Karpas-422 (cell line): ENCODE measurements at regions not wholly inside any gene's neighbourhood (a gene's known extent, or its start where the extent isn't known, plus 50 kb on each side); places are given as distances from the start of the nearest gene placed in this dataset.

Source experiments
- DNase-seq: peaks from one replicate; pipeline ENCODE4 v3.0.0-alpha.2; 2015
- H2AFZ ChIP-seq: fragments of 200-600 bp; sonication (generic); 2 replicates; pipeline ENCODE4 v1.6.1; 2014; ENCODE audit warnings: antibody characterized with exemption, low read length, mixed read lengths
- H3K27ac ChIP-seq: fragments of 200-600 bp; sonication (generic); 2 replicates; pipeline ENCODE4 v1.5.1; 2014; ENCODE audit warnings: mild to moderate bottlenecking, low read length, moderate library complexity
- H3K27me3 ChIP-seq: fragments of 200-600 bp; sonication (generic); 2 replicates; pipeline ENCODE4 v1.6.1; 2014; ENCODE audit warnings: low read length, mixed read lengths
- H3K36me3 ChIP-seq: fragments of 200-600 bp; sonication (generic); 2 replicates; pipeline ENCODE4 v1.6.1; 2014; ENCODE audit warnings: low read length, mixed read lengths; ENCODE audit not compliant: insufficient read depth
- H3K4me1 ChIP-seq: fragments of 200-600 bp; sonication (generic); 2 replicates; pipeline ENCODE4 v1.6.1; 2014; ENCODE audit warnings: mild to moderate bottlenecking, low read length, mixed read lengths
- H3K4me2 ChIP-seq: fragments of 200-600 bp; sonication (generic); 2 replicates; pipeline ENCODE4 v1.6.1; 2014; ENCODE audit warnings: low read length, low read depth, mild to moderate bottlenecking; ENCODE audit not compliant: poor library complexity, severe bottlenecking
- H3K4me3 ChIP-seq: fragments of 200-600 bp; sonication (generic); 2 replicates; pipeline ENCODE4 v1.5.1; 2014; ENCODE audit warnings: mild to moderate bottlenecking, antibody characterized with exemption, low read length, mixed read lengths
- H3K79me2 ChIP-seq: fragments of 200-600 bp; sonication (generic); 2 replicates; pipeline ENCODE4 v1.6.1; 2014; ENCODE audit warnings: mild to moderate bottlenecking, low read length, mixed read lengths
- H3K9ac ChIP-seq: fragments of 200-600 bp; sonication (generic); 2 replicates; pipeline ENCODE4 v1.6.0; 2014; ENCODE audit warnings: low read length
- H3K9me2 ChIP-seq: fragments of 200-600 bp; sonication (generic), shearing (Covaris generic); replicated peaks from 2 replicates; pipeline ENCODE4 v1.6.0; 2014; ENCODE audit warnings: mild to moderate bottlenecking, low read length, moderate library complexity; ENCODE audit not compliant: insufficient read depth
- H3K9me3 ChIP-seq: fragments of 300-700, 200-600 bp; sonication (generic); 2 replicates; pipeline ENCODE4 v1.6.1; 2014; ENCODE audit warnings: low read length, mixed read lengths
- H4K20me1 ChIP-seq: fragments of 200-600 bp; sonication (generic); 2 replicates; pipeline ENCODE4 v1.6.1; 2014; ENCODE audit warnings: mild to moderate bottlenecking, antibody characterized with exemption, low read length, low read depth; ENCODE audit not compliant: insufficient read depth

- DNase-seq, result no peak
- H3K9me2 ChIP-seq, result no peaks in the 10 kb centered on the region
- H3K4me1 ChIP-seq, result peaks cover 67% of the 10 kb centered on the region
Observed at GRCh38 chr19:30319876-30320275, 52.3 kb upstream of the ZNF536 start.

GRCh38 chr19:30320466-30320865 is 51.7 kb upstream of the ZNF536 start:
- H4K20me1 ChIP-seq, result no peaks in the 10 kb centered on the region
- H3K9me2 ChIP-seq, result no peaks in the 10 kb centered on the region
- H3K27me3 ChIP-seq, result no peaks in the 10 kb centered on the region
- H3K79me2 ChIP-seq, result no peaks in the 10 kb centered on the region
- H3K4me2 ChIP-seq, result peak overlapping the region; percentile 73
- peaks cover 6% of the 10 kb centered on the region; the same call in 1 of the 2 replicates for H3K36me3 ChIP-seq
- H3K27ac ChIP-seq, result peak overlapping the region; percentile 99
- H2AFZ ChIP-seq, result peak overlapping the region; percentile 60; the same call in 1 of the 2 replicates
- peak overlapping the region; percentile 17 for H3K4me3 ChIP-seq
- DNase-seq, result no peak
- peaks cover 67% of the 10 kb centered on the region for H3K4me1 ChIP-seq
- peak overlapping the region; percentile 71 for H3K9ac ChIP-seq
- no peaks in the 10 kb centered on the region for H3K9me3 ChIP-seq

More at GRCh38 chr19:30319876-30320275, 52.3 kb upstream of the ZNF536 start:
- Histone ChIP-seq H3K4me3 (peak overlapping the region; percentile 17; the same call in 1 of the 2 replicates), H3K79me2 (no peaks in the 10 kb centered on the region), H3K9ac (peak overlapping the region; percentile 71), H3K9me3 (no peaks in the 10 kb centered on the region), H3K27ac (peak overlapping the region; percentile 99), H3K27me3 (no peaks in the 10 kb centered on the region), H4K20me1 (no peaks in the 10 kb centered on the region), H3K4me2 (peak overlapping the region; percentile 73), H3K36me3 (peaks cover 6% of the 10 kb centered on the region; the same call in 1 of the 2 replicates), H2AFZ (no peak overlapping the region)

GRCh38 chr19:30320916-30321315 is 51.3 kb upstream of the ZNF536 start:
- Histone ChIP-seq H3K4me1 (peaks cover 69% of the 10 kb centered on the region), H3K9me2 (no peaks in the 10 kb centered on the region), H2AFZ (peak overlapping the region; percentile 60; the same call in 1 of the 2 replicates), H3K27ac (peak overlapping the region; percentile 99), H3K9me3 (no peaks in the 10 kb centered on the region), H3K4me3 (peak overlapping the region; percentile 17; the same call in 1 of the 2 replicates), H3K27me3 (no peaks in the 10 kb centered on the region), H3K79me2 (no peaks in the 10 kb centered on the region), H4K20me1 (no peaks in the 10 kb centered on the region), H3K4me2 (peak overlapping the region; percentile 73), H3K9ac (peak overlapping the region; percentile 71), H3K36me3 (peaks cover 6% of the 10 kb centered on the region; the same call in 1 of the 2 replicates)
- peak; percentile 69 for DNase-seq
